HG03354 (cell line): ENCODE measurements at regions not wholly inside any gene's neighbourhood (a gene's known extent, or its start where the extent isn't known, plus 50 kb on each side); places are given as distances from the start of the nearest gene placed in this dataset.

ENCODE experiments used
- ATAC-seq: cut with Tn5 transposase; IDR thresholded peaks from one replicate; pipeline ENCODE4 v1.9.1; 2021; ENCODE audit warnings: mild to moderate bottlenecking; ENCODE audit not compliant: unreplicated experiment, poor library complexity, severe bottlenecking

GRCh38 chr14:98708555-98708954, 563.4 kb downstream of the BCL11B start:
- no peak for ATAC-seq

GRCh38 chr14:98711453-98711852, 560.5 kb downstream of the BCL11B start:
- no peak for ATAC-seq

GRCh38 chr14:98714626-98715425, 557.2 kb downstream of the BCL11B start:
- ATAC-seq: no peak

GRCh38 chr14:98716133-98716532, 555.9 kb downstream of the BCL11B start:
- no peak for ATAC-seq

GRCh38 chr14:98721061-98721460, 550.9 kb downstream of the BCL11B start:
- ATAC-seq: no peak

DNA sequence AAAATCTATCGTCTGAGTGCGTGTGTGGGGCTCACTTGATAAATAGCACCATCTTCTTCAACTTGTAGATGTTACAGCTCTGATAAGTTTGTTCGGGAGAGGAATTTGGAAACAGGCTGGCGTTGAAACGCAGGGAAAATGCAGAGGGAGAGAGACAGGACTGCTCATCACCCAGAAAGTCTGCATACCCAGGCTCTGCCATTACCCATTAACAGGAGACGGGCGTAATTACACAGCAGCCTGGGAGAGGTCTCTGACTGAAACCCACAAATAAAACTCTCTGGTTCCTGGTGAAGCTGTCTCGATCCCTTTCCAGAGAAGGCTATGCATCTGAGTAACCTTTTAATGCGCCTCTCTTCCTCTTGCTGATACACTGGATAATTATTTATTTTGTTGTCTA, 547.3 kb downstream of the BCL11B start:
- no peak for ATAC-seq

- no peak for ATAC-seq
Observed at GRCh38 chr14:98725191-98725590, 546.8 kb downstream of the BCL11B start.

DNA sequence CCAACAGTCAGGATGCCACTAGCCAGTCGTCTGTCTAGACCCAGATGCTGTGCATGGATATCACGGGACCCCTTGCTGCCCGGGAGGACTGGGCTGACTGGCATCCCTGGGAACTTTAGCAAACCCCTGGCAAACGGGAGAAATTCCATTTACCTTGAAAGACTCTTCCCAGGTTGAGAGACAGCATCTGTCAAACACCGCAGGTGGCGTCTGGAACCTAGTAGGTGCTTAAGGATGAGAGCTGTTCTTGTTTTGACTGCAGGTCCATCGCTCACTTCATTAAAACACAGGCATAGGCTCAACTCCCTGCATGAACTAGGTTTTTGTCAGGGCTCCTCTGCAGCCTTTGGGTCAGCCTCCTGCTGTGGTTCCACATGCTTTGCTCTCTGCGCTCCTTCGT, 546.3 kb downstream of the BCL11B start:
- ATAC-seq: no peak

DNA sequence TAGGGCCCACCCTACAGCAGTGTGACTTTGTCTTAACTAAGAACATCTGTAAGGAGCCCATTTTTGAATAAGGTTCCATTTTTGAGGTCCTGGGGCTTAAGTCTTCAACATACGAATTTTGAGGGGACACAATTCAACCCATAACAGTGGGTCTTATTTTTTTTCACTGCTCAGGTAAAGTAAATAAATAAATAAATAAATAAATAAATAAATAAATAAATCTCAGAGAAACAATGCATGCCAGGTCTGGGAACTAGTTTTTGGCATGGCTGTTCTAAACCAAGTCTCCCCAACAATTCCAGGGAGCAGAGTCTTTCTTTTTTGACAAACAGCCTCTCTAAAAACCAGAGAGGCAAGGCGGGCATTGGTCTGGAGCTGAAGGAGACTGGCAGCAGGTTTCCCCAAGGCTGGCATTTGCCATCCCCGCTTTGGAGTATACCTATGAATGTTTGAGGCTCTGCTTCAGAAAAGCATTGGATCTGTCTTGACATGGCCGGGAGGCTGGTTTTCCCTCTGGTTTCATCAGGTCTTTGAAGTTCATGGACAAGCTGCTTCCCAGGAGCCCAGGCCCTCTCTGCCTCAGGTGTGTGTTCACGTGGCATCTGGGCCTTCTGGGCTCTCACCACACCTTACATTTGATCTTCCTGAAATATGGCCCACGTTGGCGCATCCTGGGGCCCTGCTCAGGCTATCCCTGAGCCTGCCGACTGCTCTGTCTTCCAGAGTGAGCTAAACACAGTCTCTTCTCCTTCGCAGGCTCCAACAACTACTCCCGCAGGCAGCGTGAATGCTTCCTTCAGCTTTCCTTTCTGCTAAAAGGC, 545.2 kb downstream of the BCL11B start:
- no peak for ATAC-seq

- no peak for ATAC-seq
Observed at GRCh38 chr14:98728024-98728423, 544.0 kb downstream of the BCL11B start.

DNA sequence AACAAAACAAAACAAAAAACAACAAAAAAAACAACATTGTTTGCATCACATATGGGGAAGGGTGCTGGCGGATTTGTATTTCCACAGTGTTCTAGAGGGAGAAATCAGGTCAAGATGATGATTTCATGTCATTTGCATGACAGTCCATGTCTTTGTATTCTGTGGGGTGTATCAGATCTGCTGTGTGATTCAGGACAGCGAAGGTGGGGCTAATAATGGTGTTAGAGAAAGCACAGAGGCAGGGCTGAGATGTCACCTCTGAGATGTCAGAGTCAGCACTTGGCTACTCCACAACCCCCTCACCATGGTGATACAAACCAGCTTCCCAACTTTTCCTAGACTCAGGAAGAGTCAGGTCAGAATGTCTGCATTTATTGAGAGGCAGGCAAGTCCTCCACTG, 543.2 kb downstream of the BCL11B start:
- ATAC-seq: no peak

DNA sequence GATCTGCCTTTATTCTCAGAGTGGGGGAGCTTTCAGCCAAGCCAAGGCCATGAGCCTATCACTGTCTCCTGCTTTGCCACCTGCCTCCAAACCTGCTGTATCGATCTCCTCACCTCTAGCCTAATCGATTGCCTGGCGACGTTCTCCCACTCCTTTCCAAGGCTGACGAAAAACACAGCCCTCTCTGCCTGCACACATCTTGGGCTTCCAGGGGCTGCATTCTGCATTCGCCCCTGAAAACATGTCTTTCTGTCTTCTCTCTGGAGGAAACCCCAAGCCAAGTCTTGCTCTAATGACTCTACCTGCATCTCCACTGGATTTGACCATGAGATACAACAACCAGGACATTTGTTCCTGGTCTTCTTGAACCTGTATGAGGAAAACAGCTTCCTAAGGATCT, 540.7 kb downstream of the BCL11B start:
- ATAC-seq: no peak

DNA sequence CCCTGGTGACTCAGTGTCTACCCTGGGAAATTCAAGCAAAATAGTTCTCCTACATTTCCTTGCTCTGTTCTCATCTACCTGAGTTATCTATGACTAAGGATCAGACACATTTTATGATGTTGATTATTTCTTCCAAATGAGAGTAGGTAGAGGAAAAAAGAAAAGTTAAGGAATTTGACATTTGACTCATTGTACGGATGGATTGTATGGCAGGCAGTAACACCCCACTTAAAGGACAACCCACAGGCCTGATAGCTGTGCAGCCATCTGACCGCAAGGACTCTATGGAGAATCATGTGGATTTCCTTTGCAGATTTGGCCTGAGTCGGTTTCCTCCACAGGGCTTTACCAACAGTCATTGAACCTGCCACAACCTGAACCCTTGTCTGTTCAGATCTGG, 540.3 kb downstream of the BCL11B start:
- ATAC-seq: no peak

GRCh38 chr14:98733536-98733935, 538.5 kb downstream of the BCL11B start:
- ATAC-seq: no peak

GRCh38 chr14:98736701-98737338, 535.2 kb downstream of the BCL11B start:
- no peak for ATAC-seq

DNA sequence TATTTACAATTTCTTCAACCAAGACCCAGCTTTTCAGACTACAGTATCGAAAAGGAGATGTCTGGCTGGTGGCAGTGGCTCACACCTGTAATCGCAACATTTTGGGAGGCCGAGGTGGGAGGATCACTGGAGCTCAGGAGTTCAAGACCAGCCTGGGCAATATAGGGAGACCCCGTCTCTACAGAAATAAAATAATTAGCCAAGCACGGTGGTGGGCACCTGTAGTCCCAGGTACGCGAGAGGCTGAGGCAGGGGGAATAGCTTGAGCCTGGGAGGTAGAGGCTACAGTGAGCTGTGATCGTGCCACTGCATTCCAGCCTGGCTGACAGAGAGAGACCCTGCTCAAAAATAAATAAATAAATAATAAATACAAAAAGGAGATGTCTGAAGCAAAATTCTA, 530.5 kb downstream of the BCL11B start:
- no peak for ATAC-seq

DNA sequence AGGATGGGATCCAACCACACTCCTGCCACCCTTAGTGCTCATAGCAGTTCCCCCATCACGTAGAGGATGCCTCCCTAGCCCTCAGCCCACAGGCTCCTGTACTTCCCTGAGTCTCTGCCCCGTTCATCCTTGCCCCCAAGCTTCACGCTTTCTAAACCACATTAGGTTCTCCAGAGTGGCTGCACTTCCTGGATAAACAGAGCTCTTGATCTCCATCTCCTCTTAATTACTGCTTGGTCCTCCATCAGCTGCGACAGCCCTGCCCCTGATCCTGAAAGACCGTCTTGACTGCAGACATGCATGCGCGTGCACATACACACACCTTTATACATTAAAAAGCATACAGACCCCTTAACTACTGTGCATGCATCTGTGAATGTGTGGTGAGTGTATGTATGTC, 530.0 kb downstream of the BCL11B start:
- ATAC-seq: no peak

GRCh38 chr14:98743536-98743935, 528.5 kb downstream of the BCL11B start:
- ATAC-seq: no peak

- no peak for ATAC-seq
Observed at GRCh38 chr14:98748966-98749365, 523.0 kb downstream of the BCL11B start.

DNA sequence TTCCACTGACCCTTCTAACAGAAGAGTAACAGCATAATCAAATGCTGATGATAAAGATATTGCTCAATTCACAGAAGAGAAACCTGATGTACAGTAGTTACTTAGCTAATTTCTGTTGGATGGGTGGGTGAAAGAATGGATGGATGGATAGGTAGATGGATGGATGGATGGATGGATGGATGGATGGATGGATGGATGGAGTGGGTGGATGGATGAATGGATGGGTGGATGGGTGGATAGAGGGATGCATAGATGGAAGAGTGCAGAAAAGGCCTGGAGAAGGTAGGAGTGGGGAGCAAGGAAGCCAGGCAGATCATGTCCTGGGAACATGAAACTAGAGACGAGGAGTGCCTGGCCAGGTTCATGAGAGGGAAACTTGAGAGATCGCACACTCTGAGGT, 520.9 kb downstream of the BCL11B start:
- ATAC-seq: no peak

- no peak for ATAC-seq
Observed at GRCh38 chr14:98752660-98753059, 519.3 kb downstream of the BCL11B start.
